ENCODE measurements at regions not wholly inside any gene's neighbourhood (a gene's known extent, or its start where the extent isn't known, plus 50 kb on each side); places are given as distances from the start of the nearest gene placed in this dataset.

- no CpG with 5 or more reads among the region's 5 CpGs for WGBS (ENCODE audit: extremely low coverage, insufficient read length, low lambda C conversion rate)
- Histone ChIP-seq H3K27ac (ENCODE audit: insufficient read length, low read depth, low read length) (no peak overlapping the region), H3K79me2 (ENCODE audit: insufficient read depth, low read length) (no peaks in the 10 kb centered on the region), H3K23ac (ENCODE audit: insufficient read length, low read depth, low read length) (no peak overlapping the region), H4K5ac (ENCODE audit: insufficient read length, low read depth, low read length) (no peak overlapping the region), H4K8ac (replicated peaks; ENCODE audit: insufficient read length, low read depth, low read length) (no peak overlapping the region), H4K20me1 (ENCODE audit: control insufficient read depth, insufficient read depth, insufficient read length) (no peaks in the 10 kb centered on the region), H3T11ph (ENCODE audit: low read length) (no peak overlapping the region), H3K27me3 (ENCODE audit: insufficient read depth, low read length) (no peaks in the 10 kb centered on the region), H3K14ac (ENCODE audit: insufficient read depth, low read length) (peak overlapping the region; percentile 5; the same call in 1 of the 2 replicates), H3K4ac (ENCODE audit: low read depth, low read length) (no peak overlapping the region), H3K18ac (ENCODE audit: insufficient read length, low read depth, low read length) (no peak overlapping the region), H3K9me3 (ENCODE audit: control insufficient read depth, low read depth, low read length) (no peaks in the 10 kb centered on the region), H2BK5ac (ENCODE audit: insufficient read length, low read length) (no peak overlapping the region), H2AFZ (ENCODE audit: low read length) (no peak overlapping the region), H3K9ac (ENCODE audit: extremely low read depth, insufficient read length, low read length) (no peak overlapping the region), H2AK5ac (ENCODE audit: insufficient read length, low read length) (no peak overlapping the region), H3K56ac (ENCODE audit: insufficient read length, low read depth, low read length) (no peak overlapping the region), H2BK12ac (ENCODE audit: insufficient read length, low read depth, low read length) (no peak overlapping the region), H3K4me2 (ENCODE audit: insufficient read depth, insufficient read length, low read length) (no peak overlapping the region), H2BK20ac (ENCODE audit: low read depth, low read length, poor library complexity, severe bottlenecking) (no peak overlapping the region), H3K23me2 (ENCODE audit: insufficient read length, low read depth, low read length, poor library complexity, severe bottlenecking) (no peaks in the 10 kb centered on the region), H4K91ac (ENCODE audit: insufficient read length, low read depth, low read length) (no peak overlapping the region), H2BK15ac (ENCODE audit: low read depth, low read length) (no peak overlapping the region), H3K4me1 (ENCODE audit: insufficient read depth, low read length) (0 out of 2 replicates have a peak, but pooled peaks cover 3% of the 10 kb centered on the region), H2BK120ac (ENCODE audit: low read depth, low read length, poor library complexity, severe bottlenecking) (no peak overlapping the region), H3K79me1 (ENCODE audit: insufficient read depth, low read depth, low read length, poor library complexity, severe bottlenecking) (no peaks in the 10 kb centered on the region)
- Mint-ChIP-seq H3K4me3 (no peak overlapping the region), H3K36me3 (ENCODE audit: insufficient read depth in 1 of 3, low read depth in 3 of 3) (no peaks in the 10 kb centered on the region), H3K27me3 (ENCODE audit: low read depth) (no peaks in the 10 kb centered on the region), H3K9me3 (no peaks in the 10 kb centered on the region; a peak in 1 of 5 replicates), H3K27ac (no peak overlapping the region), H3K4me1 (peaks cover 10 to 15% of the 10 kb centered on the region in 2 experiments)
- no peak for DNase-seq
- TF ChIP-seq, protein P1, sequence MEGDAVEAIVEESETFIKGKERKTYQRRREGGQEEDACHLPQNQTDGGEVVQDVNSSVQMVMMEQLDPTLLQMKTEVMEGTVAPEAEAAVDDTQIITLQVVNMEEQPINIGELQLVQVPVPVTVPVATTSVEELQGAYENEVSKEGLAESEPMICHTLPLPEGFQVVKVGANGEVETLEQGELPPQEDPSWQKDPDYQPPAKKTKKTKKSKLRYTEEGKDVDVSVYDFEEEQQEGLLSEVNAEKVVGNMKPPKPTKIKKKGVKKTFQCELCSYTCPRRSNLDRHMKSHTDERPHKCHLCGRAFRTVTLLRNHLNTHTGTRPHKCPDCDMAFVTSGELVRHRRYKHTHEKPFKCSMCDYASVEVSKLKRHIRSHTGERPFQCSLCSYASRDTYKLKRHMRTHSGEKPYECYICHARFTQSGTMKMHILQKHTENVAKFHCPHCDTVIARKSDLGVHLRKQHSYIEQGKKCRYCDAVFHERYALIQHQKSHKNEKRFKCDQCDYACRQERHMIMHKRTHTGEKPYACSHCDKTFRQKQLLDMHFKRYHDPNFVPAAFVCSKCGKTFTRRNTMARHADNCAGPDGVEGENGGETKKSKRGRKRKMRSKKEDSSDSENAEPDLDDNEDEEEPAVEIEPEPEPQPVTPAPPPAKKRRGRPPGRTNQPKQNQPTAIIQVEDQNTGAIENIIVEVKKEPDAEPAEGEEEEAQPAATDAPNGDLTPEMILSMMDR (conservative IDR thresholded peaks at IDR 0.05): no peak
Measured at GRCh38 chr18:10330428-10330827, 124.0 kb upstream of the APCDD1 start.

All from H9 (cell line).